ENCODE measurements at regions not wholly inside any gene's neighbourhood (a gene's known extent, or its start where the extent isn't known, plus 50 kb on each side); places are given as distances from the start of the nearest gene placed in this dataset.

DNA sequence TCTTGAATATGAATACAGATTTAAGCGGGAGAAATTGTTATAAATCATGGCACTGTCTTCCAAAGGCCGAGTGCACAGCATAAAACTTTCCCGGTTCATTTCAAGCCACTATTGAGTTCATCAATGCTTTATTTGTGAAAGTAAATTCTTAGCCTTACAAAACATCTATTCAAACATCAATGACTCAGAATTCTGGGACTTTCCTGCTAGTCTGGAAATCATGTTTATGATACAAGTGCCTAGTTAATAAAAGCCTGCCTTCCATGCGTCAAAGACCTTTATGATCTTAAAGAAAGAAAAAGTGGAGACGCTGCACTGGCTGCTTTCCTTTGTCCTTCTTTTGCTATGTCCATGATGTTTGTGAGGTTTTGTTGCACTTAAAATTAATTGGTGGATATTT is 137.7 kb downstream of the SETD4 start:
- CTCF ChIA-PET, result no interaction called here
- no peak for TF ChIP-seq ZNF404 (tag by site-specific recombination; IDR thresholded peaks at IDR 0.05)
- no peak for TF ChIP-seq ZNF292 (tag by site-specific recombination; IDR thresholded peaks at IDR 0.05; ENCODE audit: borderline replicate concordance, low read depth)
- no peak for TF ChIP-seq ZBTB7A (tag by site-specific recombination; IDR thresholded peaks at IDR 0.05; ENCODE audit: low read depth)
- no peak for TF ChIP-seq RBAK (tag by site-specific recombination; IDR thresholded peaks at IDR 0.05)
- no peak for TF ChIP-seq SCRT1 (tag by site-specific recombination; IDR thresholded peaks at IDR 0.05; ENCODE audit: borderline replicate concordance)
- TF ChIP-seq, protein P1, sequence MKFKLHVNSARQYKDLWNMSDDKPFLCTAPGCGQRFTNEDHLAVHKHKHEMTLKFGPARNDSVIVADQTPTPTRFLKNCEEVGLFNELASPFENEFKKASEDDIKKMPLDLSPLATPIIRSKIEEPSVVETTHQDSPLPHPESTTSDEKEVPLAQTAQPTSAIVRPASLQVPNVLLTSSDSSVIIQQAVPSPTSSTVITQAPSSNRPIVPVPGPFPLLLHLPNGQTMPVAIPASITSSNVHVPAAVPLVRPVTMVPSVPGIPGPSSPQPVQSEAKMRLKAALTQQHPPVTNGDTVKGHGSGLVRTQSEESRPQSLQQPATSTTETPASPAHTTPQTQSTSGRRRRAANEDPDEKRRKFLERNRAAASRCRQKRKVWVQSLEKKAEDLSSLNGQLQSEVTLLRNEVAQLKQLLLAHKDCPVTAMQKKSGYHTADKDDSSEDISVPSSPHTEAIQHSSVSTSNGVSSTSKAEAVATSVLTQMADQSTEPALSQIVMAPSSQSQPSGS (tag by site-specific recombination; IDR thresholded peaks at IDR 0.05; ENCODE audit: low read depth), result no peak
- TF ChIP-seq, protein P2, sequence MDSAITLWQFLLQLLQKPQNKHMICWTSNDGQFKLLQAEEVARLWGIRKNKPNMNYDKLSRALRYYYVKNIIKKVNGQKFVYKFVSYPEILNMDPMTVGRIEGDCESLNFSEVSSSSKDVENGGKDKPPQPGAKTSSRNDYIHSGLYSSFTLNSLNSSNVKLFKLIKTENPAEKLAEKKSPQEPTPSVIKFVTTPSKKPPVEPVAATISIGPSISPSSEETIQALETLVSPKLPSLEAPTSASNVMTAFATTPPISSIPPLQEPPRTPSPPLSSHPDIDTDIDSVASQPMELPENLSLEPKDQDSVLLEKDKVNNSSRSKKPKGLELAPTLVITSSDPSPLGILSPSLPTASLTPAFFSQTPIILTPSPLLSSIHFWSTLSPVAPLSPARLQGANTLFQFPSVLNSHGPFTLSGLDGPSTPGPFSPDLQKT (IDR thresholded peaks at IDR 0.05; ENCODE audit: borderline replicate concordance, low read depth, low read length), result no peak
- TF ChIP-seq, protein P3, sequence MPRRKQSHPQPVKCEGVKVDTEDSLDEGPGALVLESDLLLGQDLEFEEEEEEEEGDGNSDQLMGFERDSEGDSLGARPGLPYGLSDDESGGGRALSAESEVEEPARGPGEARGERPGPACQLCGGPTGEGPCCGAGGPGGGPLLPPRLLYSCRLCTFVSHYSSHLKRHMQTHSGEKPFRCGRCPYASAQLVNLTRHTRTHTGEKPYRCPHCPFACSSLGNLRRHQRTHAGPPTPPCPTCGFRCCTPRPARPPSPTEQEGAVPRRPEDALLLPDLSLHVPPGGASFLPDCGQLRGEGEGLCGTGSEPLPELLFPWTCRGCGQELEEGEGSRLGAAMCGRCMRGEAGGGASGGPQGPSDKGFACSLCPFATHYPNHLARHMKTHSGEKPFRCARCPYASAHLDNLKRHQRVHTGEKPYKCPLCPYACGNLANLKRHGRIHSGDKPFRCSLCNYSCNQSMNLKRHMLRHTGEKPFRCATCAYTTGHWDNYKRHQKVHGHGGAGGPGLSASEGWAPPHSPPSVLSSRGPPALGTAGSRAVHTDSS (tag by site-specific recombination; IDR thresholded peaks at IDR 0.05), result no peak
- no peak for TF ChIP-seq ZNF529 (tag by site-specific recombination; IDR thresholded peaks at IDR 0.05; ENCODE audit: insufficient replicate concordance)
- TF ChIP-seq ZNF530 (tag by site-specific recombination; IDR thresholded peaks at IDR 0.05; ENCODE audit: low read depth), result no peak
- TF ChIP-seq, protein P4, sequence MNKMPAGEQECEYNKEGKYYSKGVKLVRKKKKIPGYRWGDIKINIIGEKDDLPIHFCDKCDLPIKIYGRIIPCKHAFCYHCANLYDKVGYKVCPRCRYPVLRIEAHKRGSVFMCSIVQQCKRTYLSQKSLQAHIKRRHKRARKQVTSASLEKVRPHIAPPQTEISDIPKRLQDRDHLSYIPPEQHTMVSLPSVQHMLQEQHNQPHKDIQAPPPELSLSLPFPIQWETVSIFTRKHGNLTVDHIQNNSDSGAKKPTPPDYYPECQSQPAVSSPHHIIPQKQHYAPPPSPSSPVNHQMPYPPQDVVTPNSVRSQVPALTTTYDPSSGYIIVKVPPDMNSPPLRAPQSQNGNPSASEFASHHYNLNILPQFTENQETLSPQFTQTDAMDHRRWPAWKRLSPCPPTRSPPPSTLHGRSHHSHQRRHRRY (tag by site-specific recombination; IDR thresholded peaks at IDR 0.05), result no peak
- TF ChIP-seq, protein P5, sequence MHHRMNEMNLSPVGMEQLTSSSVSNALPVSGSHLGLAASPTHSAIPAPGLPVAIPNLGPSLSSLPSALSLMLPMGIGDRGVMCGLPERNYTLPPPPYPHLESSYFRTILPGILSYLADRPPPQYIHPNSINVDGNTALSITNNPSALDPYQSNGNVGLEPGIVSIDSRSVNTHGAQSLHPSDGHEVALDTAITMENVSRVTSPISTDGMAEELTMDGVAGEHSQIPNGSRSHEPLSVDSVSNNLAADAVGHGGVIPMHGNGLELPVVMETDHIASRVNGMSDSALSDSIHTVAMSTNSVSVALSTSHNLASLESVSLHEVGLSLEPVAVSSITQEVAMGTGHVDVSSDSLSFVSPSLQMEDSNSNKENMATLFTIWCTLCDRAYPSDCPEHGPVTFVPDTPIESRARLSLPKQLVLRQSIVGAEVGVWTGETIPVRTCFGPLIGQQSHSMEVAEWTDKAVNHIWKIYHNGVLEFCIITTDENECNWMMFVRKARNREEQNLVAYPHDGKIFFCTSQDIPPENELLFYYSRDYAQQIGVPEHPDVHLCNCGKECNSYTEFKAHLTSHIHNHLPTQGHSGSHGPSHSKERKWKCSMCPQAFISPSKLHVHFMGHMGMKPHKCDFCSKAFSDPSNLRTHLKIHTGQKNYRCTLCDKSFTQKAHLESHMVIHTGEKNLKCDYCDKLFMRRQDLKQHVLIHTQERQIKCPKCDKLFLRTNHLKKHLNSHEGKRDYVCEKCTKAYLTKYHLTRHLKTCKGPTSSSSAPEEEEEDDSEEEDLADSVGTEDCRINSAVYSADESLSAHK (tag by site-specific recombination; IDR thresholded peaks at IDR 0.05), result no peak
- no peak for TF ChIP-seq SP7 (tag by site-specific recombination; IDR thresholded peaks at IDR 0.05)
- no peak for TF ChIP-seq ZNF747 (tag by site-specific recombination; IDR thresholded peaks at IDR 0.05)
- TF ChIP-seq ZNF654 (tag by site-specific recombination; IDR thresholded peaks at IDR 0.05; ENCODE audit: low read depth), result no peak
- TF ChIP-seq, protein P6, sequence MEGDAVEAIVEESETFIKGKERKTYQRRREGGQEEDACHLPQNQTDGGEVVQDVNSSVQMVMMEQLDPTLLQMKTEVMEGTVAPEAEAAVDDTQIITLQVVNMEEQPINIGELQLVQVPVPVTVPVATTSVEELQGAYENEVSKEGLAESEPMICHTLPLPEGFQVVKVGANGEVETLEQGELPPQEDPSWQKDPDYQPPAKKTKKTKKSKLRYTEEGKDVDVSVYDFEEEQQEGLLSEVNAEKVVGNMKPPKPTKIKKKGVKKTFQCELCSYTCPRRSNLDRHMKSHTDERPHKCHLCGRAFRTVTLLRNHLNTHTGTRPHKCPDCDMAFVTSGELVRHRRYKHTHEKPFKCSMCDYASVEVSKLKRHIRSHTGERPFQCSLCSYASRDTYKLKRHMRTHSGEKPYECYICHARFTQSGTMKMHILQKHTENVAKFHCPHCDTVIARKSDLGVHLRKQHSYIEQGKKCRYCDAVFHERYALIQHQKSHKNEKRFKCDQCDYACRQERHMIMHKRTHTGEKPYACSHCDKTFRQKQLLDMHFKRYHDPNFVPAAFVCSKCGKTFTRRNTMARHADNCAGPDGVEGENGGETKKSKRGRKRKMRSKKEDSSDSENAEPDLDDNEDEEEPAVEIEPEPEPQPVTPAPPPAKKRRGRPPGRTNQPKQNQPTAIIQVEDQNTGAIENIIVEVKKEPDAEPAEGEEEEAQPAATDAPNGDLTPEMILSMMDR (tag by site-specific recombination; IDR thresholded peaks at IDR 0.05), result no peak
- TF ChIP-seq, protein P7, sequence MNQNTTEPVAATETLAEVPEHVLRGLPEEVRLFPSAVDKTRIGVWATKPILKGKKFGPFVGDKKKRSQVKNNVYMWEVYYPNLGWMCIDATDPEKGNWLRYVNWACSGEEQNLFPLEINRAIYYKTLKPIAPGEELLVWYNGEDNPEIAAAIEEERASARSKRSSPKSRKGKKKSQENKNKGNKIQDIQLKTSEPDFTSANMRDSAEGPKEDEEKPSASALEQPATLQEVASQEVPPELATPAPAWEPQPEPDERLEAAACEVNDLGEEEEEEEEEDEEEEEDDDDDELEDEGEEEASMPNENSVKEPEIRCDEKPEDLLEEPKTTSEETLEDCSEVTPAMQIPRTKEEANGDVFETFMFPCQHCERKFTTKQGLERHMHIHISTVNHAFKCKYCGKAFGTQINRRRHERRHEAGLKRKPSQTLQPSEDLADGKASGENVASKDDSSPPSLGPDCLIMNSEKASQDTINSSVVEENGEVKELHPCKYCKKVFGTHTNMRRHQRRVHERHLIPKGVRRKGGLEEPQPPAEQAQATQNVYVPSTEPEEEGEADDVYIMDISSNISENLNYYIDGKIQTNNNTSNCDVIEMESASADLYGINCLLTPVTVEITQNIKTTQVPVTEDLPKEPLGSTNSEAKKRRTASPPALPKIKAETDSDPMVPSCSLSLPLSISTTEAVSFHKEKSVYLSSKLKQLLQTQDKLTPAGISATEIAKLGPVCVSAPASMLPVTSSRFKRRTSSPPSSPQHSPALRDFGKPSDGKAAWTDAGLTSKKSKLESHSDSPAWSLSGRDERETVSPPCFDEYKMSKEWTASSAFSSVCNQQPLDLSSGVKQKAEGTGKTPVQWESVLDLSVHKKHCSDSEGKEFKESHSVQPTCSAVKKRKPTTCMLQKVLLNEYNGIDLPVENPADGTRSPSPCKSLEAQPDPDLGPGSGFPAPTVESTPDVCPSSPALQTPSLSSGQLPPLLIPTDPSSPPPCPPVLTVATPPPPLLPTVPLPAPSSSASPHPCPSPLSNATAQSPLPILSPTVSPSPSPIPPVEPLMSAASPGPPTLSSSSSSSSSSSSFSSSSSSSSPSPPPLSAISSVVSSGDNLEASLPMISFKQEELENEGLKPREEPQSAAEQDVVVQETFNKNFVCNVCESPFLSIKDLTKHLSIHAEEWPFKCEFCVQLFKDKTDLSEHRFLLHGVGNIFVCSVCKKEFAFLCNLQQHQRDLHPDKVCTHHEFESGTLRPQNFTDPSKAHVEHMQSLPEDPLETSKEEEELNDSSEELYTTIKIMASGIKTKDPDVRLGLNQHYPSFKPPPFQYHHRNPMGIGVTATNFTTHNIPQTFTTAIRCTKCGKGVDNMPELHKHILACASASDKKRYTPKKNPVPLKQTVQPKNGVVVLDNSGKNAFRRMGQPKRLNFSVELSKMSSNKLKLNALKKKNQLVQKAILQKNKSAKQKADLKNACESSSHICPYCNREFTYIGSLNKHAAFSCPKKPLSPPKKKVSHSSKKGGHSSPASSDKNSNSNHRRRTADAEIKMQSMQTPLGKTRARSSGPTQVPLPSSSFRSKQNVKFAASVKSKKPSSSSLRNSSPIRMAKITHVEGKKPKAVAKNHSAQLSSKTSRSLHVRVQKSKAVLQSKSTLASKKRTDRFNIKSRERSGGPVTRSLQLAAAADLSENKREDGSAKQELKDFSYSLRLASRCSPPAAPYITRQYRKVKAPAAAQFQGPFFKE (tag by site-specific recombination; IDR thresholded peaks at IDR 0.05; ENCODE audit: borderline replicate concordance), result no peak
- Histone ChIP-seq H3K36me3 (ENCODE audit: control insufficient read depth in 2 of 2, insufficient read depth in 1 of 2, low read length in 2 of 2) (no peaks in the 10 kb centered on the region), H3K4me3 (ENCODE audit: low read depth, low read length) (no peak overlapping the region), H3K9me3 (ENCODE audit: control insufficient read depth, insufficient read depth, low read depth, low read length) (no peaks in the 10 kb centered on the region), H3K4me1 (ENCODE audit: control insufficient read depth, insufficient read depth, low read length) (no peaks in the 10 kb centered on the region), H3K27ac (ENCODE audit: extremely low read depth, low read depth, low read length) (no peak overlapping the region)
- POLR2A ChIA-PET, result no interaction called here

Measured in HEK293 (cell line).